ENCODE measurements at regions not wholly inside any gene's neighbourhood (a gene's known extent, or its start where the extent isn't known, plus 50 kb on each side); places are given as distances from the start of the nearest gene placed in this dataset.
"Not testable (repeated sequence)": the region's sequence is repeated elsewhere in the genome, so short reads cannot be mapped to it uniquely, and the experiment has no call there.

- H3K36me3 Mint-ChIP-seq = no peaks in the 10 kb centered on the region
- H3K27me3 Mint-ChIP-seq = no peaks in the 10 kb centered on the region
- no peaks in the 10 kb centered on the region for H3K4me1 Mint-ChIP-seq
- H3K27ac Mint-ChIP-seq = no peak overlapping the region
- ATAC-seq (ENCODE audit: low read depth in 2 of 2) (no peak), DNase-seq (no peak)
- peaks cover 0 to 3% (median 0%) of the 10 kb centered on the region in 7 donors for H3K9me3 Mint-ChIP-seq
- H3K4me3 Mint-ChIP-seq = no peak overlapping the region
These were observed 319.6 kb downstream of the ZNF326 start for GRCh38 chr1:90314533-90314932.

GRCh38 chr1:90313778-90314177 lies 318.9 kb downstream of the ZNF326 start:
- Mint-ChIP-seq H3K4me1 (no peaks in the 10 kb centered on the region), H3K27me3 (no peaks in the 10 kb centered on the region), H3K27ac (no peak overlapping the region), H3K9me3 (peaks cover 0 to 3% (median 0%) of the 10 kb centered on the region in 7 donors), H3K36me3 (no peaks in the 10 kb centered on the region), H3K4me3 (no peak overlapping the region)
- no peak for ATAC-seq (ENCODE audit: low read depth in 2 of 2)
- no peak for DNase-seq

- Mint-ChIP-seq H3K4me1 (no peaks in the 10 kb centered on the region), H3K4me3 (no peak overlapping the region)
- ATAC-seq (ENCODE audit: low read depth in 2 of 2) = no peak
These were observed 314.9 kb downstream of the ZNF326 start for GRCh38 chr1:90309806-90310205.

GRCh38 chr1:90308421-90308820 lies 313.5 kb downstream of the ZNF326 start:
- Mint-ChIP-seq H3K9me3 (peaks cover 6 to 17% (median 9%) of the 10 kb centered on the region in 7 donors), H3K36me3 (no peaks in the 10 kb centered on the region), H3K4me1 (no peaks in the 10 kb centered on the region), H3K4me3 (no peak overlapping the region), H3K27me3 (no peaks in the 10 kb centered on the region), H3K27ac (no peak overlapping the region)
- DNase-seq = no peak
- ATAC-seq (ENCODE audit: low read depth in 2 of 2) = no peak

More at GRCh38 chr1:90309806-90310205, 314.9 kb downstream of the ZNF326 start:
- Mint-ChIP-seq H3K9me3 (peaks cover 6 to 12% (median 7%) of the 10 kb centered on the region in 7 donors), H3K36me3 (no peaks in the 10 kb centered on the region), H3K27ac (no peak overlapping the region), H3K27me3 (no peaks in the 10 kb centered on the region)
- no peak for DNase-seq

GRCh38 chr1:90305577-90305976 lies 310.7 kb downstream of the ZNF326 start:
- Mint-ChIP-seq H3K4me3 (no peak overlapping the region), H3K27me3 (no peaks in the 10 kb centered on the region), H3K27ac (no peak overlapping the region), H3K36me3 (no peaks in the 10 kb centered on the region), H3K9me3 (peaks cover 6 to 22% (median 11%) of the 10 kb centered on the region in 7 donors), H3K4me1 (no peaks in the 10 kb centered on the region)
- no peak for ATAC-seq (ENCODE audit: low read depth in 2 of 2)
- DNase-seq = no peak

GRCh38 chr1:90296327-90296726 lies 301.4 kb downstream of the ZNF326 start:
- Mint-ChIP-seq H3K27ac (no peak overlapping the region), H3K27me3 (peaks cover 0 to 16% (median 0%) of the 10 kb centered on the region in 3 donors), H3K36me3 (no peaks in the 10 kb centered on the region), H3K4me1 (no peaks in the 10 kb centered on the region), H3K4me3 (no peak overlapping the region), H3K9me3 (peaks cover 0 to 5% (median 2%) of the 10 kb centered on the region in 7 donors)
- ATAC-seq (ENCODE audit: low read depth in 2 of 2) (no peak), DNase-seq (no peak)

GRCh38 chr1:90295534-90295933 lies 300.6 kb downstream of the ZNF326 start:
- Mint-ChIP-seq H3K27ac (no peak overlapping the region), H3K4me3 (no peak overlapping the region), H3K4me1 (no peaks in the 10 kb centered on the region), H3K36me3 (no peaks in the 10 kb centered on the region), H3K9me3 (peaks cover 0 to 5% (median 2%) of the 10 kb centered on the region in 7 donors), H3K27me3 (peaks cover 0 to 16% (median 0%) of the 10 kb centered on the region in 3 donors)
- no peak for DNase-seq
- no peak for ATAC-seq (ENCODE audit: low read depth in 2 of 2)

- Mint-ChIP-seq H3K36me3 (no peaks in the 10 kb centered on the region), H3K4me3 (no peak overlapping the region), H3K9me3 (peaks cover 0 to 8% (median 0%) of the 10 kb centered on the region in 7 donors), H3K27me3 (peaks cover 0 to 8% (median 0%) of the 10 kb centered on the region in 3 donors), H3K27ac (no peak overlapping the region), H3K4me1 (no peaks in the 10 kb centered on the region)
- DNase-seq = no peak
- ATAC-seq (ENCODE audit: low read depth in 2 of 2) = no peak
These were observed 296.7 kb downstream of the ZNF326 start for GRCh38 chr1:90291431-90292216.

GRCh38 chr1:90282811-90283210 lies 287.9 kb downstream of the ZNF326 start:
- H3K27me3 Mint-ChIP-seq = peaks cover 0 to 15% (median 0%) of the 10 kb centered on the region in 3 donors
- no peaks in the 10 kb centered on the region for H3K4me1 Mint-ChIP-seq
- no peaks in the 10 kb centered on the region for H3K36me3 Mint-ChIP-seq
- ATAC-seq (ENCODE audit: low read depth in 2 of 2) = no peak
- DNase-seq = no peak
- no peak overlapping the region for H3K27ac Mint-ChIP-seq
- H3K4me3 Mint-ChIP-seq = no peak overlapping the region
- H3K9me3 Mint-ChIP-seq = peaks cover 0 to 2% (median 0%) of the 10 kb centered on the region in 7 donors

GRCh38 chr1:90281886-90282285 lies 287.0 kb downstream of the ZNF326 start:
- H3K4me1 Mint-ChIP-seq; DNase-seq; H3K4me3 Mint-ChIP-seq; H3K36me3 Mint-ChIP-seq; H3K9me3 Mint-ChIP-seq; H3K27ac Mint-ChIP-seq; ATAC-seq (ENCODE audit: low read depth in 2 of 2): not testable (repeated sequence)
- peaks cover 0 to 15% (median 0%) of the 10 kb centered on the region in 3 donors for H3K27me3 Mint-ChIP-seq

GRCh38 chr1:90277270-90277669 lies 282.4 kb downstream of the ZNF326 start:
- ATAC-seq (ENCODE audit: low read depth in 2 of 2) (no peak), DNase-seq (no peak)
- Mint-ChIP-seq H3K4me1 (no peaks in the 10 kb centered on the region), H3K27ac (no peak overlapping the region), H3K36me3 (no peaks in the 10 kb centered on the region), H3K4me3 (no peak overlapping the region), H3K9me3 (peaks cover 0 to 7% (median 0%) of the 10 kb centered on the region in 7 donors), H3K27me3 (peaks cover 0 to 13% (median 0%) of the 10 kb centered on the region in 3 donors)

GRCh38 chr1:90274376-90274775 lies 279.5 kb downstream of the ZNF326 start:
- Mint-ChIP-seq H3K36me3 (no peaks in the 10 kb centered on the region), H3K27ac (no peak overlapping the region), H3K4me3 (no peak overlapping the region), H3K27me3 (peaks cover 0 to 8% (median 0%) of the 10 kb centered on the region in 3 donors), H3K4me1 (no peaks in the 10 kb centered on the region), H3K9me3 (peaks cover 0 to 11% (median 2%) of the 10 kb centered on the region in 7 donors)
- no peak for ATAC-seq (ENCODE audit: low read depth in 2 of 2)
- no peak for DNase-seq

- peaks cover 0 to 8% (median 0%) of the 10 kb centered on the region in 3 donors for H3K27me3 Mint-ChIP-seq
- no peak for ATAC-seq (ENCODE audit: low read depth in 2 of 2)
- no peaks in the 10 kb centered on the region for H3K4me1 Mint-ChIP-seq
- H3K36me3 Mint-ChIP-seq = no peaks in the 10 kb centered on the region
- no peak for DNase-seq
- no peak overlapping the region for H3K4me3 Mint-ChIP-seq
- H3K27ac Mint-ChIP-seq = no peak overlapping the region
- H3K9me3 Mint-ChIP-seq = peaks cover 0 to 11% (median 2%) of the 10 kb centered on the region in 7 donors
These were observed 278.4 kb downstream of the ZNF326 start for GRCh38 chr1:90273241-90273774.

GRCh38 chr1:90262791-90263190 lies 267.9 kb downstream of the ZNF326 start:
- Mint-ChIP-seq H3K36me3 (no peaks in the 10 kb centered on the region), H3K4me3 (no peak overlapping the region), H3K27me3 (peaks cover 6 to 7% (median 6%) of the 10 kb centered on the region in 3 donors), H3K27ac (no peak overlapping the region), H3K9me3 (peaks cover 0 to 6% (median 0%) of the 10 kb centered on the region in 7 donors), H3K4me1 (no peaks in the 10 kb centered on the region)
- DNase-seq (no peak), ATAC-seq (ENCODE audit: low read depth in 2 of 2) (no peak)

Data from naive B cell (primary cell).